ENCODE measurements at regions not wholly inside any gene's neighbourhood (a gene's known extent, or its start where the extent isn't known, plus 50 kb on each side); places are given as distances from the start of the nearest gene placed in this dataset.

- DNase-seq (ENCODE audit: low read depth, low spot score) = no peak
- no peak overlapping the region for H3K4me2 ChIP-seq (ENCODE audit: low read length)
- ChIA-PET CTCF (no interaction called here), RAD21 (ENCODE audit: low non-redundant PET in 1 of 2, low total read pairs in 2 of 2, uncharacterized antibody in 2 of 2, unreplicated experiment in 2 of 2) (no interaction called here), POLR2A (no interaction called here)
- no peak overlapping the region for H3K9ac ChIP-seq (ENCODE audit: low read length)
- H3K27ac ChIP-seq (ENCODE audit: low read depth, low read length) = no peak overlapping the region
- H3K9me3 ChIP-seq (ENCODE audit: control insufficient read depth in 1 of 2, insufficient read depth in 1 of 2, low read depth in 1 of 2, low read length in 2 of 2) = no peaks in the 10 kb centered on the region
- no peak overlapping the region for H2AFZ ChIP-seq (ENCODE audit: low read depth, low read length, poor library complexity, severe bottlenecking)
- H3K79me2 ChIP-seq (ENCODE audit: insufficient read depth, low read length) = no peaks in the 10 kb centered on the region
- H4K20me1 ChIP-seq (ENCODE audit: insufficient read depth) = no peaks in the 10 kb centered on the region
- H3K4me3 ChIP-seq (replicated peaks in 1 of 2; ENCODE audit: low read depth in 1 of 2, low read length in 2 of 2) = no peak overlapping the region
- BruUV-seq (replicated peaks) = no TSS peak
- H3K9me2 ChIP-seq (ENCODE audit: insufficient read depth) = no peaks in the 10 kb centered on the region
- no peaks in the 10 kb centered on the region for H3K4me1 ChIP-seq (ENCODE audit: control insufficient read depth in 1 of 2, insufficient read depth in 2 of 2, low read length in 2 of 2)
- no peaks in the 10 kb centered on the region for H3K36me3 ChIP-seq (ENCODE audit: control insufficient read depth in 1 of 2, insufficient read depth in 2 of 2, low read length in 2 of 2)
- ATAC-seq = no peak
- no peaks in the 10 kb centered on the region for H3K27me3 ChIP-seq (ENCODE audit: insufficient read depth, low read length)
- intact Hi-C loops (cut with micrococcal nuclease) = no loop called here
- no peak for TF ChIP-seq ATF3 (IDR thresholded peaks at IDR 0.05)
- TF ChIP-seq EZH2phosphoT487 (IDR thresholded peaks at IDR 0.05; ENCODE audit: borderline replicate concordance) = no peak
- no peak for TF ChIP-seq EGR1 (IDR thresholded peaks at IDR 0.05; ENCODE audit: low read depth)
- no peak for TF ChIP-seq SP1 (IDR thresholded peaks at IDR 0.05; ENCODE audit: low read depth)
- no peak for TF ChIP-seq TCF7L2 (IDR thresholded peaks at IDR 0.05; ENCODE audit: borderline replicate concordance, extremely low read depth, insufficient read depth, insufficient read length)
- TF ChIP-seq CTCF (IDR thresholded peaks at IDR 0.05 in 2 of 3, conservative IDR thresholded peaks at IDR 0.05 in 1 of 3; ENCODE audit: borderline replicate concordance in 1 of 3, insufficient read depth in 1 of 3, low read depth in 2 of 3, low read length in 2 of 3) = no peak
- TF ChIP-seq CEBPB (IDR thresholded peaks at IDR 0.05; ENCODE audit: low read depth) = no peak
- no peak for TF ChIP-seq YY1 (IDR thresholded peaks at IDR 0.05; ENCODE audit: extremely low read depth, insufficient replicate concordance, low read depth, low read length)
- TF ChIP-seq REST (IDR thresholded peaks at IDR 0.05; ENCODE audit: low read depth) = no peak
- TF ChIP-seq MAX (IDR thresholded peaks at IDR 0.05) = no peak
Measured at GRCh38 chr3:31094048-31094447, 199.6 kb upstream of the GADL1 start.

Measured in HCT116 (cell line).